ENCODE measurements at regions not wholly inside any gene's neighbourhood (a gene's known extent, or its start where the extent isn't known, plus 50 kb on each side); places are given as distances from the start of the nearest gene placed in this dataset.
A peak's percentile ranks its signal among the peaks of the same experiment; 100 is the strongest.
"Not testable (repeated sequence)": the region's sequence is repeated elsewhere in the genome, so short reads cannot be mapped to it uniquely, and the experiment has no call there.

DNA sequence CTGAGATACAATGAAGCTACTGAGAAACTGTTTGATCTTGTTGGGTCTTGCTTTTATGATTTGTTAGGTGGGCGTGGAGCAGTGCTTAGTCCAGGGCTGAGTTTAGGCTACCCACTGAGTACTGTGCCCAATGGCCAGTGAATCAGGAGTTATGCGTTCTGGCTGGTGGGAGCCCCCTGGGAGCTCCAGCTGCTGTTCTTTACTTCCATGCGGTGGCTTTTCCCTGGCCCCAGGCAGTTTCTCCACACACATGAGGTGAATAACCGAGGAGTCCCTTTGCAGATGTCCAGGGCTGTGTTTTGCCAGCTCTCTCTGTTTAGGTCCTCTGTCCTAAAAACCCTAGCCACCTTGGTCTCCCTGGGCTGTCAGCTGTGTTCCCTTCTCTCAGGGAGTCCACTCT is 106.5 kb downstream of the KLF13 start:
- intact Hi-C loops (cut with micrococcal nuclease) = no loop called here
- Mint-ChIP-seq H3K4me1 (ENCODE audit: low read depth) (peaks cover 68% of the 10 kb centered on the region), H3K4me3 (ENCODE audit: low read depth) (no peak overlapping the region), H3K27me3 (ENCODE audit: low read depth) (no peaks in the 10 kb centered on the region), H3K36me3 (ENCODE audit: low read depth) (no peaks in the 10 kb centered on the region), H3K9me3 (no peaks in the 10 kb centered on the region), H3K27ac (peak overlapping the region; percentile 95)
- no peak for DNase-seq (ENCODE audit: low spot score)

DNA sequence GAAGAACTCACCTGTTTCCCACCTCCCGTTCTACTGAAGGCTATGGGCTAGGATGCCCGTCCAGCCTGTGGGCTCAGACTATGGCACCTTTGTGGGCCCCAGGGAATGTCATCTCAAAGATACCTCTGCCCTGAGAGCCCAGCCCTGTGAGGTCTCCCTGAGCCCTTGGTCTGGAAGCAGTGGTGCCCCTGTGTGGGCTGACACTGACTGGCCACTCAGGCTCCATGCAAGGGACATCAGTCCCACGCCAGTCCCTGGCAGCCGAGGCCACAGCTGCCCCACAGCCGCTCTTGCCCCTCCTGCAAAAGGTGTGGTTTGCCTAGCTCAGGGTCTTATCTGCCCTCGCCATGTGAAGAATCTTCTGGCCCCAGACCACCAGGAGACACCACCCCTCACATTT is 106.9 kb downstream of the KLF13 start:
- H3K9me3 Mint-ChIP-seq = no peaks in the 10 kb centered on the region
- H3K36me3 Mint-ChIP-seq (ENCODE audit: low read depth) = no peaks in the 10 kb centered on the region
- peak overlapping the region; percentile 67 for H3K4me3 Mint-ChIP-seq (ENCODE audit: low read depth)
- peaks cover 73% of the 10 kb centered on the region for H3K4me1 Mint-ChIP-seq (ENCODE audit: low read depth)
- H3K27ac Mint-ChIP-seq = peak overlapping the region; percentile 95
- intact Hi-C loops (cut with micrococcal nuclease) = no loop called here
- H3K27me3 Mint-ChIP-seq (ENCODE audit: low read depth) = no peaks in the 10 kb centered on the region
- DNase-seq (ENCODE audit: low spot score) = no peak

DNA sequence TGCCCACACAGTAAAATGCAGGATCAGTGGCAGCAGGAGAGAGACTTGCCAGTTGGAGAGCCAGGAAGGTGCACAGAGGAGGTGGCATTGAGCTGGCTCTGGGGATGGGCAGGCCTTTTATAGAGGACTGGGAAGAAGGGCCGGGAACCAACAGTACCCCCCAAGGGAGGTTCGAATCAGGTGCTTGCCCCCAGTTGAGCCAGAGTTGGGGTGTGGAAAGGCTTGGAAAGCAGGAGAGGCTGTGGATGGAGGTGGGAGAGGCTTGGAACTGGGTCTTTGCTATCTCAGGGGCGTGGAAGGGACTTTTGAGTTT is 107.6 kb downstream of the KLF13 start:
- DNase-seq (ENCODE audit: low spot score) = no peak
- Mint-ChIP-seq H3K36me3 (ENCODE audit: low read depth) (no peaks in the 10 kb centered on the region), H3K27me3 (ENCODE audit: low read depth) (no peaks in the 10 kb centered on the region), H3K4me3 (ENCODE audit: low read depth) (peak overlapping the region; percentile 67), H3K4me1 (ENCODE audit: low read depth) (peaks cover 76% of the 10 kb centered on the region), H3K27ac (peak overlapping the region; percentile 95), H3K9me3 (no peaks in the 10 kb centered on the region)
- intact Hi-C loops (cut with micrococcal nuclease) = loop anchor here (2.0 kb wide), 2 partner anchors 41 to 443 kb away; partner anchors contain the start of gene MTMR10

DNA sequence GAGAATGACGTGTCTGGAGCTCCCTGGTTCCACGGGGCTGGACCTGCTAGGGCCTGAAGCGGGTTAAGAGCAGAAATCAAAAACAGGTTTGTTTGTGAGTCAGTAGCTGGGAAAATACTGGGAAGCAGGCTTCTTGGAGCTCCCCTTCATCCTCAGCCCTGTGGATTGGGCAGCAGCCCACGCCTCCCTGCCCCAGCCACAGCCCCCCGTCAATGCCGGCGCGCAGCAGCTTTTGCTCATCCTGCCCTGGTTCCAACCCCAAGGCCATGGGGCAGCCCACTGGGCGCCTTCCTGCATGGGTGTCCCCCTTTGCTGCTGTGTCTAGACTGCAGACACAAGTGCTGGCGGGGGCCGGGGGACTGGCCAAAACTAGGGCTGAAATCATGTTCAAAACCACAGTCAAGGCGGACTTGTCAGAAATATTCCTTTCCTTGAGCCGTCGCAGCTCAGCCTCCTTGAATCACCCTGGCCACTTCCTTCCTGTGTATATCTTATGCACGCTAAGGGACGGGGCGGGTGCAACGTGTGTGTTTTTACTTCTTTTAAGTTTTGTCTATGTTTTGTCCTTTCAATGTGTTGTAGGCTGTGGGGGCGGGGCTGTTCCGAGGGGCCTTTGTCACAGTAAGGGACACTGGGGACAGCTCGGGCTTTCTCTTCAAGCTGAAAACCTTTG is 108.1 kb downstream of the KLF13 start:
- intact Hi-C loops (cut with micrococcal nuclease) = loop anchor here (1.0 to 5.0 kb wide), 11 partner anchors 25 to 444 kb away; partner anchors contain the start of genes KLF13 and MTMR10
- H3K4me3 Mint-ChIP-seq (ENCODE audit: low read depth) = peak overlapping the region; percentile 67
- H3K27ac Mint-ChIP-seq = peak overlapping the region; percentile 95
- peak; percentile 85 for DNase-seq (ENCODE audit: low spot score)
- H3K9me3 Mint-ChIP-seq = no peaks in the 10 kb centered on the region
- H3K36me3 Mint-ChIP-seq (ENCODE audit: low read depth) = no peaks in the 10 kb centered on the region
- H3K27me3 Mint-ChIP-seq (ENCODE audit: low read depth) = no peaks in the 10 kb centered on the region
- peaks cover 79% of the 10 kb centered on the region for H3K4me1 Mint-ChIP-seq (ENCODE audit: low read depth)

DNA sequence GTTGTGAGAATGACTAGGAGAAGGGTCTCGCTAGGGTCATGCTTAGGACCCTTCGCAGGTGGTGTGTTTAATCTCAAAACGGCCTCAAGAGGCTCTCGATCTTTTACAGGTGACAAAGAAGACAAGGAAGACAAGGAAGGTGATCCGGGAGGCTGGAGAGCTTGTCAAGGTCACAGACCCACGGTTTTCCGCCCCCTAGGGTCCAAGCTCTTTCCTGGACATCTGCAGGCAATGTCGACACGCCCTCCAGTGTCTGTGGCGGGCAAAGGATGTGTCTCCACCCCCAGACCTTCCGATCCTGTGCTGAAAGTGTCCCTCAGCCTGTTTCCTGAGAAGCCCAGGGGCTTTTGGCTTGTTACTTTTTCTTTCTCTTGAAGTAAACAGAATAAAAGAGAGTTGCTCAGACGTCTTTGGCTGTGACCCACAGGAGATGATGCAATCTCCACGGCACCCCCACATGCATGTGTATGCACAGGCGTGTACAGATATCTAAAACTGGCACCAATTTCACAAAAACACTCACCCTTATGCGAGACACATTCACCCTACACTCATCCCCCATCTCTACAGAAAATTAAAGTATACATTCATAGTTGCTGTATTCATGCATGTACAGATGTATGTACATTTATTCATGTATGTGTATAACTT is 108.8 kb downstream of the KLF13 start:
- Mint-ChIP-seq H3K36me3 (ENCODE audit: low read depth) (no peaks in the 10 kb centered on the region), H3K27me3 (ENCODE audit: low read depth) (no peaks in the 10 kb centered on the region), H3K27ac (peak overlapping the region; percentile 95), H3K4me1 (ENCODE audit: low read depth) (peaks cover 75% of the 10 kb centered on the region), H3K4me3 (ENCODE audit: low read depth) (peak overlapping the region; percentile 67), H3K9me3 (no peaks in the 10 kb centered on the region)
- intact Hi-C loops (cut with micrococcal nuclease) = loop anchor here (1.0 to 5.0 kb wide), 11 partner anchors 24 to 445 kb away; partner anchors contain the start of genes KLF13 and MTMR10
- peak; percentile 80 for DNase-seq (ENCODE audit: low spot score)

DNA sequence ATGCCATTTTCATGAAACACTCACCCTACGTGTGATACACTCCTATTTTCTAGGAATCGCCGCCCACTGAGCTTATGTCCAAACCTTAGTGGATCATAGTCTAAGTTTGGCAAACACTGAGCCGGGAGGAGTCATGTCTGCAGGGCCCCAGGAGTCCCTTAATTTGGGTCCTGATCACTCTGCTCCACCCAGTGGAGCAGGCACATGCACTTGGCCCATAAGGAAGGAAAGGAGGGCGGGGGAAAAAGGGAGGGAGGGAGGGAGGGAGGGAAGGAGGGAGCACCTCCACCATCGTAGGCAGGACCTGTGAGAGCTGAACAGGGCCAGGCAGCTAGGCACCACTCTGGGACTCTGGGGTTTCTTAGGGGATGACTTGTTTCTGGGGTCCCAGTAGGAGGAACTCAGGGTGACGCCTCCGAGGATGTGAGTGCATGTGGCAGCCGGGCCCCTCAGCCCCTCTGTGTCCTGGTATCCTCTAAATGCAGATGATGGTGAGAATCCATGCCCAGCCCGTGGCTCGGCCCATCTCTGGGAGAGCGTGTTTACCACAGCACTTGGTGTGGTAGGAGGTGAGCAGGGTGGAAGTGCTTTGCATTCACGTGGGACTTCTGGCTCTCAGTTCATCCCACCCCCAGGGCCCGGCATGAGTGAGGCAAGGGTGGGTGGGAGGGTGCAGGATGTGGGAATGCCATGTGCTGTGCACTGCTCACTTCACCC is 109.4 kb downstream of the KLF13 start:
- Mint-ChIP-seq H3K9me3 (no peaks in the 10 kb centered on the region), H3K27ac (peak overlapping the region; percentile 95), H3K36me3 (ENCODE audit: low read depth) (no peaks in the 10 kb centered on the region), H3K4me3 (ENCODE audit: low read depth) (peak overlapping the region; percentile 67), H3K27me3 (ENCODE audit: low read depth) (no peaks in the 10 kb centered on the region), H3K4me1 (ENCODE audit: low read depth) (peaks cover 72% of the 10 kb centered on the region)
- intact Hi-C loops (cut with micrococcal nuclease) = loop anchor here (1.0 to 5.0 kb wide), 11 partner anchors 23 to 445 kb away; partner anchors contain the start of genes KLF13 and MTMR10
- DNase-seq (ENCODE audit: low spot score) = no peak

DNA sequence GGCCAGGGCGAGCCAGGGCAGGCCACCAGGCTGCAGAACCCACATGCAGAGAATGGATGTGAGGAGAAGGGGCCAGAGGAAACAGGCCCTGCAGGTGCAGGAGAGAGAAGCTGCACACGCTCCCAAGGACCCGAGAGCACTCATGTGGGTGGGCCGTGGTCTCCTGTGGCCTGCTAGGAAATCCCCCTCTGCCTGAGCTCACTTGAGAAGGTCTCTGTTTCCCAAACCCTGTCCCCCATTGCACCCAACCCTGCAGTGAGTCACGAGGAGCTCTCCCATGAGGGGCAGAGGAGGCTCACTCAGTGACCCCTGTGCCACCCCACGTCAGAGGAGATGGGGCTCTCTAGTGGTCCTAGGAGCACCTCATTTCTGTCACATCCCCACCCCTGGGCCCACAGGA is 111.1 kb downstream of the KLF13 start:
- Mint-ChIP-seq H3K36me3 (ENCODE audit: low read depth) (no peaks in the 10 kb centered on the region), H3K9me3 (no peaks in the 10 kb centered on the region), H3K27me3 (ENCODE audit: low read depth) (no peaks in the 10 kb centered on the region), H3K4me3 (ENCODE audit: low read depth) (peak overlapping the region; percentile 23), H3K27ac (peak overlapping the region; percentile 95), H3K4me1 (ENCODE audit: low read depth) (peaks cover 77% of the 10 kb centered on the region)
- intact Hi-C loops (cut with micrococcal nuclease) = loop anchor here (5.0 kb wide), 1 partner anchor 175 kb away; no protein-coding TSS in a partner anchor
- no peak for DNase-seq (ENCODE audit: low spot score)

DNA sequence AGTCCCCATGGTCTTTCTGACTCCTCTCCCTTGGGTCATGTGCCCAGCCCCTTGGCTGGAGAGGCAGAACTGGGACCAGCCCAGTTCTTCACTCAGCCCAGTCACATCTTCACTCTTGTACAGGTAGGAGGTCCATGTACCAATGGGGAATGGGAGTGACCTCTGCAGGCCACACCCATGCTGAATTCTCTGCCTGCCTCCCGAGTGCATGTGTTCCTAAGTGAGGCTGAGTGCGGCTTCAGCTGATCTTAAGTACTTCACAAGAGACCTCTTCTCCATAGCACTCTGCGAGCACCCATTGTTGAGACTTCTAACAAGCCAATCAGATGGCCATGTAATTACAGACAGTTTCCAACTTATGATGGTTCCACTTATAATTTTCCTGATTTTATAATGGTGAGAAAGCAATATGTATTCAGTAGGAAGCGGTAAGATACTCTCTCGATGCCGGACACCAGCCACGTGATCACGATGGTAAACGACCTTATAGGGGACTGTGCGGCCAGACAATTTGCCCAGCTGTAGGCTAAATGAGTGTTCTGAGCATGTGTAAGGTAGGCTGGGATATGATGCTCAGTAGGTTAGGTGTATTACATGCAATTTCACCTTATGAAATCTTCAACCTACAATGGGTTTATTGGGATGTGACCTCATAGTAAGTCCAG is 112.1 kb downstream of the KLF13 start:
- intact Hi-C loops (cut with micrococcal nuclease) = loop anchor here (1.0 to 5.0 kb wide), 2 partner anchors 50 to 176 kb away; no protein-coding TSS in a partner anchor
- Mint-ChIP-seq H3K36me3 (ENCODE audit: low read depth) (no peaks in the 10 kb centered on the region), H3K27ac (peak overlapping the region; percentile 95), H3K27me3 (ENCODE audit: low read depth) (no peaks in the 10 kb centered on the region), H3K4me1 (ENCODE audit: low read depth) (peaks cover 74% of the 10 kb centered on the region), H3K9me3 (no peaks in the 10 kb centered on the region), H3K4me3 (ENCODE audit: low read depth) (peak overlapping the region; percentile 31)
- DNase-seq (ENCODE audit: low spot score) = no peak

DNA sequence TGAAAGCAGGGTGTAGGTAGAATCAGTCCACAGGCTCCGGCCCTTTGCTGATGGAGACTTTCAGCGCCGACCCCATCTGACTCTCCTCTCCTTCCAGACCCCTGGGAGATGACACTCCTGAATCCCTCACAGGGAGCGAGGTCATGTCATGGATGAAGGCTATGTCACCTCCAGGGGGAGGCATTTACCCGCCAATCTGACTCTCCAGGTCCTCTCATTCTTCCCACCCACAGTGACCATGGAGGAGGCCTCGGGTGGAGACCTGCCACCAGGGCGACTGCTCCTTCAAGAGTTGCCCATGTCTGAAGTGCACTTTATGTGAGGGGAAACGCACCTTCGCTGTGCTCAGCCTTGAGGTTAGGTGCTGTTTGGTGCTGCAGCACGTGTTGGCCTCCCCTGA is 112.7 kb downstream of the KLF13 start:
- Mint-ChIP-seq H3K9me3 (no peaks in the 10 kb centered on the region), H3K36me3 (ENCODE audit: low read depth) (no peaks in the 10 kb centered on the region), H3K4me3 (ENCODE audit: low read depth) (no peak overlapping the region), H3K27me3 (ENCODE audit: low read depth) (no peaks in the 10 kb centered on the region), H3K27ac (peak overlapping the region; percentile 95), H3K4me1 (ENCODE audit: low read depth) (peaks cover 73% of the 10 kb centered on the region)
- intact Hi-C loops (cut with micrococcal nuclease) = loop anchor here (1.0 to 5.0 kb wide), 2 partner anchors 49 to 177 kb away; no protein-coding TSS in a partner anchor
- no peak for DNase-seq (ENCODE audit: low spot score)

DNA sequence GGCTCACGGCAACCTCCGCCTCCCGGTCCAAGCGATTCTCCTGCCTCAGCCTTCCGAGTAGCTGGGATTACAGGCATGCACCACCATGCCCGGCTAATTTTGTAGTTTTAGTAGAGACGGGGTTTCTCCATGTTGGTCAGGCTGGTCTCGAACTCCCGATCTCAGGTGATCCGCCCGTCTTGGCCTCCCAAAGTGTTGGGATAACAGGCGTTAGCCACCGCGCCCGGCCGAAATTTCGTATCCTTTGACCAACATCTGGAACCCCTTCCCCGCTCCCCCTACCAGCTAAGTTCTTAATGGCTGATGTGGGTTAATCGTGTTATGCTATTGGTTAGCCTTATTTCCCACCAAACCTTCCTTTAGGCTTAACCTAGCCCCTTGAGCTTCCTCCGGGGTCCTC is 113.6 kb downstream of the KLF13 start:
- DNase-seq (ENCODE audit: low spot score); H3K9me3 Mint-ChIP-seq; intact Hi-C loops (cut with micrococcal nuclease); H3K27me3 Mint-ChIP-seq (ENCODE audit: low read depth); H3K36me3 Mint-ChIP-seq (ENCODE audit: low read depth): not testable (repeated sequence)
- peak overlapping the region; percentile 80 for H3K4me3 Mint-ChIP-seq (ENCODE audit: low read depth)
- peaks cover 71% of the 10 kb centered on the region for H3K4me1 Mint-ChIP-seq (ENCODE audit: low read depth)
- peak overlapping the region; percentile 85 for H3K27ac Mint-ChIP-seq

DNA sequence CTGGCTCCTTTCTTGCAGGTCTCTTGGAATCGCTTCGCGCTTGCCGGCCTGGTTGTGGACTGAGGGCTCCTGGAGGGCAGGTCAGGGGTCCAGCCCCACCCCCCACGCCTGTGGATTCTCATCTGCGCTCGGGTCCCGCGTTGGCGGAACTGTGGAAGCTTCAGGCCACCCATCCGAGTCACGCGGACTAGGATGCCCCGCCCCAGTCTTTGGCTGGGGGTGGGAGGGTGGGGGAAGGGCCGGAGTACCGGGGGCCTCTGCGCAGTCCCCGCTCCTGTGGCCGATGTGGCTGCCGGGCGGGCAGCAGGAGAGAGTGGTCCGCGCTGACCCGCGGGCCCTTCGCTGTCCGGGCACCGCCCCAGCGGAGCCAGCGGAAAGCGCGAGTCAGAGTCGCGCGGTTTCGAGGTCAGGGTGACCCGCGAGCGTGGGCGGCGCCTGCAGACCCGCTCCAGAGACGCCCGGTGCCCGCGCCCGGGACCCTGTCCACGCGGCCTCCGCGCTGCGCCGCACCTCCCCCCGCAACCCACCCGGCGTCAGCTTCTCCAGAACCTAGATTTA is 114.2 kb downstream of the KLF13 start:
- Mint-ChIP-seq H3K27ac (peak overlapping the region; percentile 85), H3K4me3 (ENCODE audit: low read depth) (peak overlapping the region; percentile 80), H3K9me3 (no peaks in the 10 kb centered on the region), H3K4me1 (ENCODE audit: low read depth) (peaks cover 68% of the 10 kb centered on the region), H3K27me3 (ENCODE audit: low read depth) (no peaks in the 10 kb centered on the region), H3K36me3 (ENCODE audit: low read depth) (no peaks in the 10 kb centered on the region)
- intact Hi-C loops (cut with micrococcal nuclease) = no loop called here
- peak; percentile 38 for DNase-seq (ENCODE audit: low spot score)

DNA sequence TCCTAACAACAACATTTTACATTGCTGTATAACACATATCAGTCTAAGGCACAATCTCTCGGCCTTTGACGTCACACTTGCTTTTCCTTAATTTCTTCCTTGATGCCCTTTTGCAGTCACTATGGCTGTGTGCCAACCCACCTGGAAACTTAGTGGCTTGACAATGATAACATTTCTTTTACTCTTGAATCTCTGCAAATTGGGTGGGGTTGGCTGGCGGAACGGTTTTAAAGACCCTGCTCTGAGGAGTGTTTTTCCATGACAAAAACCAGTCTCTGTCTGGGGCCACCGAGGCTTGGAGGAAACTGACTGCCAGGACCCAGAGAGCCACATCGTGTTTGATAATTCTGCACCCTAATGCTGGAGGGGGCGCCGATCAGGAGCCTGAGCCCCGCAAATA is 115.6 kb downstream of the KLF13 start:
- Mint-ChIP-seq H3K4me1 (ENCODE audit: low read depth) (peaks cover 56% of the 10 kb centered on the region), H3K4me3 (ENCODE audit: low read depth) (no peak overlapping the region), H3K9me3 (no peaks in the 10 kb centered on the region)

More for the DNA sequence above, 115.6 kb downstream of the KLF13 start:
- Mint-ChIP-seq H3K27me3 (ENCODE audit: low read depth) (no peaks in the 10 kb centered on the region), H3K27ac (peak overlapping the region; percentile 10), H3K36me3 (ENCODE audit: low read depth) (no peaks in the 10 kb centered on the region)
- DNase-seq (ENCODE audit: low spot score) = no peak
- intact Hi-C loops (cut with micrococcal nuclease) = no loop called here
